ENCODE measurements at regions not wholly inside any gene's neighbourhood (a gene's known extent, or its start where the extent isn't known, plus 50 kb on each side); places are given as distances from the start of the nearest gene placed in this dataset.
"Not testable (repeated sequence)": the region's sequence is repeated elsewhere in the genome, so short reads cannot be mapped to it uniquely, and the experiment has no call there.

DNA sequence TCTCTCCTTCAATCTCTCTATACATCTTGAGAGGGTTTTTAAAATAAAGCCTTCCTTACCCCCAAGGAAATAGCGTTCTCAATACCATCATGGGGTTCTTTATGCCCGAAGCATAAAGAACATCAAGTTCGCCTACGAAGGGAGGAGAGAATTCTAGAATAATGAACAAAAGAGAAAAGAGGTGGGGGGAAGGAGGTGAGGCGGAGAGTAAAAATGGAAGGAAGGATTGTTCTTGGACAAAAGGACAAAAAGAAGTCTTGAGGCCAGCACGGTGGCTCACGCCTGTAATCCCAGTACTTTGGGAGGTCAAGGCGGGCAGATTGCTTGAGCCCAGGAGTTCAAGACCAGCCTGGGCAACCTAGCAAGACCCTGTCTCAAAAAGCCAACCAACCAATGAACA is 319.8 kb upstream of the NCKAP5 start:
- DNase-seq = no peak

- no peak for DNase-seq
Measured at GRCh38 chr2:133888621-133889219, 320.5 kb upstream of the NCKAP5 start.

DNA sequence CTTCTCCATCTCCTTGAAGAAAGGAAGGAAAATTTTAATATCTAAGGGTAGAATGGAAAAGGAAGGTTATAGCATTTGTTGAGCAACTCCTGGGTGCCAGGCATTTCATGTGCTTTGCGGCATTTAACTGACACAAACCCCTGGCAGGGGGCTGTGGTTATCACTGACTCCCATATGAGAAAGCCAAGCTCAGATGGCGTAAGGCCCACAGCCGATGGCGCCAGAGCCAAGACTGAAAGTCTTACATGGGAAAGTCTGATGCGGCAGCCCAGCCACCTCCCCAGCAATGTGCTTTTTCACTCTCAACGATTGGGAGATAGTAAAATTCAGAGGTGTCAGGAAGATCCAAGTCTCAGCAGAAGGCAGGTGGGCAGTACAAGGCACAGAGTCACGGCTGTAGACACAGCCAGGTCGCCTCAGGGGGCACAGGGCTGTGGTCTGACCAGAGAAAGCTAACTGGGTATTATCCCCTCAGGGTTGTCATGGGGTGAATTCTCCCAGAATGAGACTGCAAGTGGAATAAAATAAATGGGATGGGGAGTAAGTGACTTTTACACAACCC is 324.2 kb upstream of the NCKAP5 start:
- DNase-seq = no peak

DNA sequence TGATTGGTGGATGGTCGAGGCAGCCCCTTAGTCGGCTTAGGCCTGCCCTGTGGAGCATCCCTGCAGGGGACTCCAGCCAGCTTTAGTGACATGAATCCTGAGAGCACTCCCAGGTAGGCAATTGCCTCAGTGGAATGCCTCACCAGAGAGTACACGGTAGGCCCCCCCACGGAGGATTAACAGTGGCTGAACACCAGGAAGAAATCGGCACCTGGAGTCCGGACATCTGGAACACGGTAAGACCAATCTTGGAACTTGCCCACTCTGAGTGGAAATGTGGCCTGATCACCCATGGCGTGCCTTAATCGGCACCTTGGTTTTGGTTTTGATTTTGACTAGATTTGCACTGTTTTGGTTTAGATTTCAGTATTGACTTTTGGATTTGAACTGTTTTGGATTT is 326.2 kb upstream of the NCKAP5 start:
- DNase-seq = no peak

DNA sequence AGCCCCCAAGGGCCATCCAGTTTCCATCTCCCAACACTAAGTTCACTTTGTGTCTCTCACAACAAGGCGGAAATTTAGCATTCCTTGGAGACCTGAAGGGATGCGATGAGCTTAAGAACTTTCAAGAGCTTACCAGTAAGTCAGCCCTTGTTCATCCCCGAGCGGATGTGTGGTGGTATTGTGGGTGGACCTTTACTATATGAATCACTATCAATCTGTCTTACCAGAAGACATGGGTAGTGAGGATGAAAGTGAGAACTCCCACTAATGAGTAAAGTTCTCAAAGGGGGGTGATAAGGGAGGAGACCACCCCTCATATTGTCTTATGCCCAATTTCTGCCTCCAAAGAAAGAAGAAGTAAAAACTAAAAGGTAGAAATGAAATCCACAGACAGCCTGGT is 329.6 kb upstream of the NCKAP5 start:
- DNase-seq = not testable (repeated sequence)

DNA sequence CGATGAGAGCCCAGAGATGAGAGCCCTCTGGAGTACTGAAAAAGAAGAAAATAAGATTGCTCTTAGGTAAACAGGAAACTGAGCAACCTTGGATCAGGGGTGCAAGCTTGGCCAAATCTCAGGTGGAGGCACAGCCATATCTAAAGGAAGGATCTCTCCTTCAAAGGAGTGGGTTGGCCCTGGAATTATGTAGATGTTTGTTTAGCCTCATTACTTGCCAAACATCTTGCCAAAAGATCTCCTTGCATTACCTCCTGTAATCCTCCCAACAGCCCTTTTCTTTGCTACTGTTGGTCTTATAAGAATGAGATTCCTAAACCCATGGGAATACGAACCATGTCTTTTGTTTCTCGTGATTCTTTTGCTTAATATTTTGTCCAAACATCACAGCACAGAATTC is 332.6 kb upstream of the NCKAP5 start:
- no peak for DNase-seq

- no peak for DNase-seq
Measured at GRCh38 chr2:133906396-133906795, 338.1 kb upstream of the NCKAP5 start.

DNA sequence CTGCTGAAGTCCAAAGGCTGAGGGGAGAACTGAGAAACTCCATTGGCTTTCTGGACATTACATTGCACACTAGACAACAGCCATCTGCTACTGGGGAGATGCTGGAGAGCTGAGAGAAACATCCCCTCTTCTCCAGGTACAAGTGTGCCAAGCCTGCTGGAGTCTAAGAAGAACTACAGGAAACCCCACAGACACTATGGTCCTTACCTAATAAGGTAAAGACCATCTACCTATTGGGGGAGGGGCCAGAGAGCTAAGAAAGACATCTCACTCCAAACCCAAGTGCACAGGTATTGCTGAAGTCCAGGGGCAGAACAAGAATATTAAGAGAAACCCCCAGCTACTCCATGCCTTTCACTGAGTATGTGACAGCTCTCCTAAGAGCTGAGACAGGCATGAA is 338.7 kb upstream of the NCKAP5 start:
- no peak for DNase-seq

DNA sequence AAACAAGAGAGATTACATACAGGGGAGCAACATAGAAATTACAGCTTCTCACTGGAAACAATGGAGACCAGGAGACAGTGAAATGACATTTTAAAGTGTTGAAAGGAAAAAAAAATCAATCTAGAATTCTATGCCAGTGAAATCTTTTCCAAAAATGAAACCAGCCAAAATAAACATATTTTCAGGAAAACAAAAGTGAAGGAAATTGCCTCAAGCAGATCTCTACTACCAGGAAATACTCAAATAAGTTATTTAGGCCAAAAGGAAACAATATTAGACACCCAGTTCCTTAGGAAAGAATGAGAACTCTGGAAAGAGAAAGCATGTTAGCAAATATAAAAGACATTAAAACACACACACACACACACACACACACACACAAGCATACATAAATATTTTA is 339.9 kb upstream of the NCKAP5 start:
- no peak for DNase-seq

GRCh38 chr2:133918141-133918540 is 335.7 kb upstream of the MGAT5 start:
- DNase-seq = no peak

GRCh38 chr2:133919285-133919684 is 334.6 kb upstream of the MGAT5 start:
- DNase-seq = no peak

GRCh38 chr2:133927894-133928293 is 326.0 kb upstream of the MGAT5 start:
- no peak for DNase-seq

GRCh38 chr2:133936096-133936495 is 317.8 kb upstream of the MGAT5 start:
- DNase-seq = no peak

DNA sequence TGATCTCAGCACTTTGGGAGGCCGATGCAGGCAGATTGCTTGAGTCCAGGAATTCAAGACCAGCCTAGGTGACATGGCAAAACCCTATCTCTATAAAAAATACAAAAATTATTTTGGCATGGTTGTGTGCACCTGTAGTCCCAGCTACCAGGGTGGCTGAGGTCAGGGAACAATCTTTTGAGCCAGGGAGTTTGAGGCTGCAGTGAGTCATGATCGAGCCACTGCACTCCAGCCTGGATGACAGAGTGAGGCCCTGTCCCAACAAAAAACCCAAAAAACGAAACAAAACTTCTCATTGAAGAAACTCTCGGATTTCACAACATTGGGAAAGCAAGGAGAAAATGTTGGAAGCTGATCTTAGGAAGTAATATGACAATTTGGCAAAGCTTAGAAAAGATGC is 317.3 kb upstream of the MGAT5 start:
- no peak for DNase-seq

GRCh38 chr2:133937669-133938068 is 316.2 kb upstream of the MGAT5 start:
- DNase-seq = no peak

DNA sequence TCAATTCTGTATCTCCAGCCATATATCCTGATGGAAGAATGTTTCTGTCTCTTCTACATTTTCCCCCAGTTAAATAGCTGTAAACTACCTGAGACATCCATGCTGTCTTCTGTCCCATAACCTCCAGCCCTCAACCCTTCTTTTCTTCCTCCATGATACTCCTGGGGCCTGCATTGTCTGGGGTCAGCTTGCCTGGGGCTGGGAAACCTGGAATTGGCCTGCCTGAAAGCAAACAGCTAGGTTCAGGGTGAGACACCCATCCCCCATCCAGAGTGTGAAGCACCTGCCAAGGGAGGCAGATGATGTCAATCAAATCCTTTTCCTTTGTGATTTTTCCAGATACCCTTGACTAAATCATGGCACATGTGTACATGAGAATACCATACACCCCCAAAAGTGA is 313.7 kb upstream of the MGAT5 start:
- no peak for DNase-seq

DNA sequence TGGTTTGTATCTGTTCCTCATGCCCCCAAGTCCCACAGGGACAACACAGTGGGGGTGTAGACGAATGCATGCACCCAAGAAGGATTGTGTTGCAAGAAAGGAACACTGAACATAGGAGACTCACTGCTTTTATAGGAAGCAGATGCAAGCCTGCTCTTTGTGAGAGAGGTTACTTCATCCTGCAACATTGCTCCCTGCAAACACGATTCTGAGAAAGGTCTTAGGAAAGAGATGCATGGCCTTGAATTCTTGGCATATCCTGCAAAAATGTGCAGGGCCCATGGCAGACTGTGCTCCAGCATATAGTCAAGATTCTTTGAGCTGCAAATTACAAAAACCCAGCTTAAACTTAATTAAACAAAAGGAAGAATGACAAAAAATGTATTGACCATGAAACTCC is 312.2 kb upstream of the MGAT5 start:
- no peak for DNase-seq

GRCh38 chr2:133942398-133942797 is 311.5 kb upstream of the MGAT5 start:
- DNase-seq = no peak

- DNase-seq = no peak
Measured at GRCh38 chr2:133943108-133943507, 310.8 kb upstream of the MGAT5 start.

- no peak for DNase-seq
Measured at GRCh38 chr2:133945089-133945488, 308.8 kb upstream of the MGAT5 start.

DNA sequence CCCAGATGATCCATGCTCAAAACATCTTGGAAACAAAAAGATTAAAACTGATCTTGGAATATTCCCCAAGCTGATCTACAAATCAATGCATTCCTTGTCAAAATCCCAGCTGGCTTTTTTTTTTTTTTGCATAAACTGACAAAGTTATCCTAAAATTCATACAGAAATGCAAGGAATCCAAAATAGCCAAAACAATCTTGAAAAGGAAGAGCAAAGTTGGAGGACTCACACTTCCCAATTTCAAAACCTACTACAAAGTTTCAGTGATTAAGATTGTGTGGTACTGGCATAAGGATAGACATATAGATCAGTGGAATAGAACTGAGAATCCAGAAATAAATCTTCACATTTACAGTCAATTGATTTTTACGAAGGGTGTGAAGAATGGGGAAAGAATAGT is 306.8 kb upstream of the MGAT5 start:
- DNase-seq = no peak

DNA sequence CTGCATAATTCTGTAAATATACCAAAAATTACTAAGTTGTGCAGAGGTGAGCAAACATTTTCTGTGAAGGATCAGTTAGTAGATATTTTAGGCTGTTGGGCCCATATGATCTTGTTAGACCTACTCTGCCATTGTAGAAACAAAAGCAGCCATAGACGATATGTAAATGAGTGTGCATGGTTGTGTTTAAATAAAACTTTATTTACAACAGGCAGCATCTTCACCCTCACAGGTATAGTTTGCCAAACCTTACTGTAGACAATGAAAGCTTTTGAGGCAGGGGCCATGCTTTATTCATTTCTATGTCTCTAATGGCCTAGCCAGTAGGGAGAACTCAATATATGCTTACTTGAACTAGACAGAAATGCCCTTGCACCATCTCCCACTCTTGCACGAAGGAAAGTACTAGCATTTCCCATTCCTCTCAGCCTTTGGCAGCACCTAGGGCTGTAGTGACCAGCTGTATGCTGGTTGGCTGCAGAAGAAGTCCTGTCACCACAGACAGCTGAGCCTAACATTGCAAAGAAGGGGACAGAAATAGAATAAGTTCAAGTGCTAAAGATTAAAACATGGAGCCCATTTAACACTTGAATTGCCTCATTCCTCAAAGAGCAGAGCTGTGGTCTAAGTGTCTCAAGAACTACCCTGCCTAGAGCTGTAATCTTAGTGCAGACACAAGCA is 305.1 kb upstream of the MGAT5 start:
- DNase-seq = no peak

- no peak for DNase-seq
Measured at GRCh38 chr2:133949595-133949994, 304.3 kb upstream of the MGAT5 start.

GRCh38 chr2:133951209-133951608 is 302.7 kb upstream of the MGAT5 start:
- DNase-seq = no peak

DNA sequence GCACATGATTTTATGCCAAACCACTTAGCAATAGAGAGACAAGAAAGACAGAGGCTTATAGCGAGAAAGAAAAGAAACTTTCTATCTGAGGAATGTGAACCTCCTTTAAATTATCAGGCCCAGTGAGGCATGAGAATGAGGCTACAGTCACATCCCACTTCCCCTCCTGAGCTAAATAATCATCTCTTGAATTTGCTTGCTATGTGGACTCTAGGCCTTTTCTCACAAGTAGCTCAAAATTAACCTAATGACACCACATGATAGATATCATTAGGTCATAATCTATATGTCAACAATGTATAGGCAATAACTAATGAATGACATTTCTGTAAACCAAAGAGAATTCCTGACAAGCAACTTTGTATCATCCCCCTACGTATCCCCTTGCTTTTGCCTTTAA is 301.5 kb upstream of the MGAT5 start:
- DNase-seq = no peak
